ENCODE measurements at regions not wholly inside any gene's neighbourhood (a gene's known extent, or its start where the extent isn't known, plus 50 kb on each side); places are given as distances from the start of the nearest gene placed in this dataset.
"Not testable (repeated sequence)": the region's sequence is repeated elsewhere in the genome, so short reads cannot be mapped to it uniquely, and the experiment has no call there.

DNA sequence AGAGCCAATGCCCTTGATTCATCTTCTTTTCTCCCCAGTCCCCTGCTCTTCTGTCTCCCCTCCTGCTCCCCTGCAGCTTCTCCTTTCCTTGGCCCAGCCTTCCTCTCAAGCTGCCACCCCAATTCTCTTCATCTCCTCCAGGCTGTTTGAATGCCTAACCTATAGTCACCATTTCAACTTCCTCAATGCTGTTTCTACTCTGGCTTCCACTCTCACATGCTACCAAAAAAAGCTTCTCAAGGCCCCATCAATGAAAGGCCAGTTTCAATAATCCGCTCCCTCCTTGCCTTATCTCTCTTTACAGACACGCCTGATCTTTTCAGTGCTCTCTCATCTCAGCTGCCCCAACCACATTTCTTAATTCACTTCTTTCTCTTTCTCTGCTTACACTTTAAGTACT, 212.2 kb upstream of the GPR149 start:
- DNase-seq = no peak

DNA sequence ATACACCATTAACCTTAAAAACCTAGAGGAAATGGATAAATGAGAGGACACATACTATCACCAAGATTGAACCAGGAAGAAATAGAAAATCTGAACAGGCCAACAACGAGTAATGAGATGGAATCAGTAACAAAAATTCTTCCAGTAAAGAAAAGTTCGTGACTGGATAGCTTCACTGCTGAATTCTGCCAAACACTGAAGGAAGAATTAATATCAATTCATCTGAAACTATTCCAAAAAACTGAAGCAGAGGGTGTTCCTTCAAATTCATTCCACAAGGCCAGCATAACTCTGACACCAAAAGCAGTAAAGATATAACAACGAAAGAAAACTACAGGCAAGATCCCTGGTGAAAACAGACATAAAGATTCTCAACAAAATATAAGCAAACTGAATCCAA, 195.8 kb upstream of the GPR149 start:
- no peak for DNase-seq

DNA sequence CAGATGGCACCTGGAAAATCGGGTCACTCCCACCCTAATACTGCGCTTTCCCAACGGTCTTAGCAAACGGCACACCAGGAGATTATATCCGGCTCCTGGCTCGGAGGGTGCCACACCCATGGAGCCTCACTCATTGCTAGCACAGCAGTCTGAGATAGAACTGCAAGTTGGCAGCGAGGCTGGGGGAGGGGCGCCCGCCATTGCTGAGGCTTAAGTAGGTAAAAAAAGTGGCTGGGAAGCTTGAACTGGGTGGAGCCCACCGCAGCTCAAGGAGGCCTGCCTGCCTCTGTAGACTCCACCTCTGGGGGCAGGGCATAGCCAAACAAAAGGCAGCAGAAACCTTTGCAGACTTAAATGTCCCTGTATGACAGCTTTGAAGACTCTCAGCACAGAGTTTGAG, 189.6 kb upstream of the GPR149 start:
- DNase-seq = not testable (repeated sequence)

DNA sequence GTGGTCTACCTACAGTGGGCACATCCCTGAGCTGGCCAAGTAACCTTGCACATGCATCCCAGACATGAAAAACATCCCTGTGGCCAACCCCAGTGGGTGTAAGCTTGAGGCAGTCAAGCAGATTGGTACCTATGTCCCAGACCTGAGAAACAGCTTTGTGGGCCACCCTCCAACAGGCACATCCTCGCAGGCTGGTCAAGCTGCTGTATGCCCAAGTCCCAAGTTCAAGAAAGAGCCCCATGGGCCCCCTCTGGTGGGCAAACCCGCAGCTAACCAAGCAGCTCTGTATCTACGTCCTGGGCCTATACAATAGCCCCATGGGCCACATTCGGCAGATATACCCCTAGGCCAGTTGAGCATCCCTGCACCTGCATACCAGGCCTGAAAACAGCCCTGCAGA, 186.3 kb upstream of the GPR149 start:
- no peak for DNase-seq

DNA sequence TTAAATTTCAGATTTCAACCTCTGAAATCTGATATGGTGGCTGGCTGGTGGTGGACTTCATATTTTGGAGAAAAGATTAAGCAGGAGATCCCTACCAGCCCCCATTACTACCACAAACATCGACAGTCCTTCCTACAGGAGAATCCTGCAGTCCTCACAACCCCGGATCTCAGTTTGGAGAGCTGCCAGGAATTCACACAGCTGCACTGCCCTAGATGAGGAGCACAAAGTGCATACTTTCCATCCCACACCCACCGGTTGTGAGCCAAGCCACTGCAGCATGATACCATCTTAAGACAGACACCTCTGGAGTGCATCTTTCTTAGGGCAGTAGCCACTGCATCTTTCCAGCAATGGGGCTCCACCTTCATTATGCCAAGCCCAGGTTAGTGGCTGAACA, 185.5 kb upstream of the GPR149 start:
- peak; percentile 2 for DNase-seq

DNA sequence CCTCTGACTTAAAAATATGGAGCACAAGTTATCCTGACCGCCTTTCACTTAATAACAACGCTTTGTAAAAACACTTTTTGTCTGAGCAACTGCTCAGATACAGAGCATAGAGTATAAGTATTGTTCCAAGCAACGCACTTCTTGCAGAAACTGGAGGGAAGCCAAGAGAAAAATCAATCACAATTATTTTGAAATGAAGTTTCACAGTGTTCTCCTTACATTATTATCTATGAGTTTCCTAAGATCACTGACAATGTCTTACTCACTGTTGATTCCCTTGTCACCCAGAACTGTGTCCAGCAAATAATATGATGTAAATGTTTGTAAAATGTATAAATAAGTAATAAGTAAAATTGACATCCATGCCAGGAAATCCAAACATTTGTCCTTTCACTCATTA, 184.6 kb upstream of the GPR149 start:
- DNase-seq = no peak

DNA sequence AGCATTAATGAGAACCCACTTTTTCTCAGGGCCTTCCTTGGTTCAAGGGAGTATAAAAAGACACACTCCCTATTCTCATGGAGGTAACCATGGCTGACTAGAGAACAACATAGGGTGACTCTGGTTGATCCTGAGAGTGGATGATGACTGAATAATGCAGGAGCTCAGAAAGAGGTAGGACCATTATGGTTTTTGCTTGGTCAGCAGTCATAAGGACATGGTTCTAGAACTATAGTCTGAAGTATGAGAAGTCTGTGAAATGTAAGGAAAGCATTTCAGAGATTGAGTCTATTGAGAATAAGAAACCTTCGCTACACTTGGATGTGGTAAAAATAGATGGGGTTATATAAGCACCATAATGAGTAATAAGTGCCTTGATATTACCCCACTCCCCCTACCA, 184.1 kb upstream of the GPR149 start:
- DNase-seq = no peak

DNA sequence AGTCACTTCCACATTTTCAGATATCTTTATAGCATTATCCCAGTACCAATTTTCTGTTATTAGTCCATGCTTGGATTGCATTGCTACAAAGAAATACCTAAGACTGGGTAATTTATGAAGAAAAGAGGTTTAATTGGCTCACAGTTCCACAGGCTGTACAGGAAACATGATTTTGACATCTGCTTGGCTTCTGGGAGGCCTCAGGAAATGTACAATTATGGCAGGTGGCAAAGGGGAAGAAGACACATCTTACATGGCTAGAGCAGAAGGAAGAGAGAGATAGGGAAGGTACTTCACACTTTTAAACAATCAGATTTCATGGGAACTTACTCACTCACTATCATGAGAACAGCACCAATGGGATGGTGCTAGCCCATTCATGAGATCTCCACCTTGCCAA, 172.3 kb upstream of the GPR149 start:
- DNase-seq = no peak

DNA sequence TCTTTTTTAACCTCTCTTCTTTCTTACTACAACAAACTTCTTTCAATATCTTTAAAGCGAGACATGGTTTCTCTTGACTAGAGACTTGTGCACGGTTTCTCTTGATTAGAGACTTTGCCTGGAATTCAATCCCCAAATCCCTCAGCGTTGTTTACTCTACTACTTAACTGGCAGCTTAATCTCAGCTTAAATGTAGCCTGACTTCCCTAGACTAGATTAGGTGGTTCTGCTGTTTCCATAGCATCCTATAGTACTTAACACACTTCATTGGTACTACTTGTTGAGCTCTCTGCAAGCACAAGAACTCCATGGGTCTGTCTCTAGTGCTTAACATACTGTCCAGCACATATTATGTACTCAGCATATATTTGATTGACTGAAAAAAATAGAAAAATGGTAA, 168.2 kb upstream of the GPR149 start:
- no peak for DNase-seq

DNA sequence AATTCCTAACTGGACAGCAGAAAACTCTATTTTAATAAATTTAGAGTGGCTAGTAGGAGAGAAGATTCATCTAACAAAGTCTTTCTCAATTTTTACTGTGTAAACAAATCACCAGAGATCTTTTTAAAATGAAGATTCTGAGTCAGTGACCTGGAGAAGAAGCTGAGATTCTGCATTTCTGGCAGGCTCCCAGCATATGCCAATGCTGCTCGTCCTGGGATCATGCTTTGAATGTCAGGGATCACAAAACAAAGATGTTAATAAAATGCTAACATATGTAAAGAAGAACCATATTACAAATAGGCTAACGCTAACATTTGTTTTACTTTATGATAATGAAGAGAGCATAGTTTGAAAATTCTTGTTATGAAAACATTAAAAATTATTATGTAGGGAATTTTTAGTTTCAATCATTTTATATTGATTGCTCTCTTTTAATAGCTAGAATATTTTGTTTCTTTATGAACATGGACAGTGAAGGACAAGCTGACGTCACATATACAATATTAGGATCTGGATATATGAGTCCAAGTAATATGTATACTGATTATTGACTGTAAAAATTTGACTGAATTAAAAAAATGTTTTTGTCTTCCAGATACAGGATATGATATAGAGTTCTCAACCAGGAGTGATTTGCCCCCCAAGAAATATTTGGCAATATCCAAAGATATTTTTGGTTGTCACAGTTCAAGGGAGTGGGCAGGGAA, 160.8 kb upstream of the GPR149 start:
- no peak for DNase-seq

DNA sequence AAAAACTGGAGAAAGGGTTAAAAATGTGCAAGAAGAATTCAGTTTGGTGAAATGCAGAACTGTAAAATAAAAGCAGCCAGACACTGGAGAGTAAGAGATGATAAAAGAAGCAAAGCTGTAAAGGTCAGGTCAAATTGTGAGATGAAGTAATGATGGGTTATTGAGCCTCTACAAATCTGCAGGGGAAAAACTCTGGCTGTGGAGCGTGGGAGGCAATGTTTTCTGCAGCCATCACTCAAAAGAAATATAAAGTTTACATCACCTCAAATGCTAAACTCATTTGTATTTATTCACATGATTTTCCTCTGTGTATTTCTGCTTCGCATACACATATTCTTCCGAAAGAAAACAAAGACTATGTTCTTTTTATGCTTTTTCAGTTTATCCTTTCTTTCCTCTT, 158.8 kb upstream of the GPR149 start:
- no peak for DNase-seq

DNA sequence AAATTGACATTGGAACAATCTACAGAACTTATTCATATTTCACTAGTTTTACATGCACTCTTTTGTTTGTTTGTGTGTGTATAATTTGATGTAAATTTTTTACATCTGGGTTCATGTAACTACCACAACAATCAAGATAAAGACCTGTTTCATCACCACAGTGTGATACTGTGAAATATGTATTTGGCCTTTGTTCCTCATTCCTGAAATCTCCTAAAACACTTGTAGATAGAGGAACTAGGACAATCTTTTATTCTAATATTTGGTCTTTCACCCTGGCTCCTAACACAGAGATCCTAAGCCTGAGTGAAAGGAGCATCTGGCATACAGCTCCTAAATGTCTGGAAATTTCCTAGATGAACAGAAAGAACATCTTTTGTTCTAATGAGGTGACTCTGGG, 155.0 kb upstream of the GPR149 start:
- no peak for DNase-seq

DNA sequence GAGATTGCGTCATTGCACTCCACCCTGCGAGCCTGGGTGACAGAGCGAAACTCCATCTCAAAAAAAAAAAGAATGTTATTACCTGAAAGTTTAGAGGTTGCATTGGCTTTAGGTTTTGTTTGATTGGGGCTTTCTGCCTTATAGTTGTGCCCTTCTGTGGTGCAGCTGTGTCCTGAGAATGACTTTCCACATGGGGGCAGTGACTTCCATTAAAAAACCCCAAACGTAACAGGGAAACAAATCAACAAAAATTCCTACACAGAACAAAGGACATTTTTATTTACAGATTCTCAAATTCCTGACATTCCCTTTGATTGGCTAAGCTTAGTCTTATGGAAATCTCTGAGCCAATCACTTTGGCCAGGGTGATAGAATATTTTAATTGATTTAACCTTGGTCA, 154.1 kb upstream of the GPR149 start:
- DNase-seq = peak; percentile 3

DNA sequence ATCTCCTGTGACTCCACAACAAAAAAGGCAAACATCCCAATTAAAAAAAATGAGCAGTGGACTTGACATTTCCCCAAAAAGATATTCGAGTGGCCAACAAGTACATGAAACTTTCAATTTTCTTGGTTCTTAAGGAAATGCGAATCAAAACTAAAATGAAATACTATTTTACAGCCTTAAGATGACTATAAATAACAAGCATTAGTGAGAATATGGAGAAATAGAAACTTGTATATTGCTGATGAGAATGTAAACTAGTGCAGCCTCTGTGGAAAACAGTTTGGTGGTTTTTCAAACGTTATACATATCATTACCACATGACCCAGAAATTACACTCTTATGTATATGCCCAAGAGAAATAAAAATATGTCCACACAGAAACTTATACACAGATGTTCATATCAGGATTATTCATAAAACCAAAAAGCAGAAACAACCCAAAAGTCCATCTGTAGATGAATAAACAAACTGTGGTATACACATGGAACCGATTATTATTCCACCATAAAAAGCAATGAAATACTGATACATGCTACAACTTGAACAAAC, 153.2 kb upstream of the GPR149 start:
- DNase-seq = no peak

DNA sequence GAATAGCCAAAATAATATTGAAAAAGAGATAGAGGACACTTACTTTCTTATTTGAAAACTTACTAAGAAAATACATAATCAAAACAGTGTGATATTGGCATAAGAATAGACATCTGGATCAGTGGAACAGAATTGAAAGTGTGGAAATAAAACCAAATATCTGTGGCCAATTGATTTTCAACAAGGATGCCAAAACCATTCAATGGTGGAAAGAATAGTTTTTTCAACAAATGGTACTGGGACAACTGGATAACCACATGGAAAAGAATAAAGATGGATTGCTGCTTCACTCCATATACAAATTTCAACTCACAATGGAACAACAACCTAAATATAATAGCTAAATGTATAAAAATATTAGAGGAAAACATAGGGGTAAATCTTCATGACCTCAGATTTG, 152.5 kb upstream of the GPR149 start:
- no peak for DNase-seq

DNA sequence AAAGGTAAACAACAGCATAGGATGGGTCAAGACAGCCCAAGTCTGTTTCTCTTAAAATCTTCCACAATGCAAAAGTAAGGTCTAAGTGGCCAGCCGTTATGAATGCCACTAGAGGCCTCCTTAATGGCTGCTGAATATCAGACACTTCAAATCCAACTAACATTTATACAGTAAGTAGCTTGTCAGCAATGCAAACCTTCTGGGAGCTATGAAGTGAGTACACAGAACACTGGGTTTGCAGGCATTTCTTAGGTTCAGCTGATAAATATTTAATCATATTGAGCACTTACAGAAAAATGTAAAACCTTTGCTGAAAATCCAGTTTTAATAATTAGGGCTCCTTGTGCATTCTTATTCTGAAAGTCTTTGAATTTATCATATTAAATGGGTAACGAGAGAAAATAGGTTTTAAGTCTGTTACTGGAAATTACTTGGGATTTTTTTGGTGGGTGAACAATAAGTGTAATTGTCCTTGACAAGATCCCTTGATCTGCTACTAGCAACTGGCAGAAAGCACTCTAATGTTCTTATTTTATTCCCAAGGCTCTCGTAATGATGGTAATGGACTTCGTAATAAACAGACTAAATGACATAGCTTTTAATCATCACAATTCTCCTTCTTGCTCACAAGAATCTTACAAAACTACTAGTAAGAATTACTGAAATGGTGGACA, 141.7 kb upstream of the GPR149 start:
- DNase-seq = no peak

DNA sequence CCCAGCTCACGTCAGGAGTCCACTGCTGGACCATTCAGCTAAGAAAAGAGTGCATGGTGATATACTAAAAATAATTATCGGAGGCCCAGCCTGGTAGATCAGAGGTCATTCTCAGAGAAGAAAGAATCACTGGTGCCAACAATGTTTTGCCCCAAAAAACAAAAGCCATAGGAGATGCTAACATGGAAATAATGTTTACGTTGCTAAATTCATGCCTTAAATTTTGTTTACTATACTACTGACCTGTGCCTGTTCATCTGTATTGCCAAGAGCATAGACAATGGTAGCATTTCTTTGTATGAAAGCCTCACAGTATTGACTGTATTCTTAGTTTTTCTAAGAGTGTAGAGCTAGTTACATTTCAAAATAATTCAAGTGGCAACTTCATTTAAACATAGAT, 138.1 kb upstream of the GPR149 start:
- DNase-seq = no peak

DNA sequence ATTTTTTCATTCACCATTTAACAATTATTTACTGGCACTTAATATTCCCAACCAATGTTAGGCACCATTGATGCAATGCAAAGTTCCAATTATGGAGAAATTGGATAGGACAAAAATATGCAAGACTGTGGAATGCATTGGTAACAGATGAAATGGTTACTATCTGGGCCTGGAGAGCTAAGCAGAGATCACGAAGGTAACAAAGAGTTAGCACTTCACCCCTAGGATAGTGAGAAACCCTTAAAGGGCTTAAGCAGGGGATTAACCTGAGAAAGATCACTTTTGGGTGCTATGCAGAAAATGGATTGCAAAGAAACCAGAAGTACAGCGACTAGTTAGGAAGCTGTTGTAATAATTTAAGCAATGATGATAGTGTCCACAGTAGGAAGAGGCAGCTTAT, 129.6 kb upstream of the GPR149 start:
- no peak for DNase-seq

DNA sequence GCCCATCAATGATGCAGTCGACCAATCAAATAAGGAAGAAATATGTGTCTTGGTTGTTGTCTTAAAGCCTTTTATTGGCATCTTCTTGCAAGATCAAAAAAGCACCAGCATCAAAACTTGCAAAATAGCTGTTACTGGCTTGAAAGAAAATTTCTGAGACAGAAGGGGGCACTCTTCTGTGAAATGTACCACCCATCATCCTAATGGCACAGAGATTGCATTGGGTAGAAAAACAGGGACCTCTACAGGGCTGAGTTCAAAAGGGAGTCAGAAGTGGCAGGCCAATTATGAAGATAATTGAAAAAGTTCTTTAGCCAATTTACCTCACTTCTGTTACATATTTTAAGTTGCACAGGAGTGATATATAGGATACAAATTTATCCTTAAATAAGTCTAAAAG, 122.3 kb upstream of the GPR149 start:
- no peak for DNase-seq

DNA sequence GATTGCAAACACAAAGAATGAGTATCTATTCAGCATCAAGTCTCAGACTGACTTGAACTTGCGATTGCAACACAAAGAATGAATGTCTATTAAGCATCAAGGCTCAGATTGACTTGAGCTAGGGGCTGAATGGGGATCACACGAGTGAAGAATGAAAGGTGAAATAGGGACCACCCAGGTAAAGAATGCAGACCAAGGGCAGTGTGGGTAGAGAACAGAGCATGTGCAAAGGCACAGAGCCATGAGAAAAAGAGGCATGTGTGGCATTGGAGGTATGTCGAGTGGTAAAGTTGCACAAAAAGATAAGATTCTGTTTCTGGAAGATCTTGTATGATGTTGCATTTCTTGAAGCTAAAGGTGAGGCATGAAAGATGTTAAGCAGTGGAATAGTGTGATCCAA, 119.4 kb upstream of the GPR149 start:
- no peak for DNase-seq

DNA sequence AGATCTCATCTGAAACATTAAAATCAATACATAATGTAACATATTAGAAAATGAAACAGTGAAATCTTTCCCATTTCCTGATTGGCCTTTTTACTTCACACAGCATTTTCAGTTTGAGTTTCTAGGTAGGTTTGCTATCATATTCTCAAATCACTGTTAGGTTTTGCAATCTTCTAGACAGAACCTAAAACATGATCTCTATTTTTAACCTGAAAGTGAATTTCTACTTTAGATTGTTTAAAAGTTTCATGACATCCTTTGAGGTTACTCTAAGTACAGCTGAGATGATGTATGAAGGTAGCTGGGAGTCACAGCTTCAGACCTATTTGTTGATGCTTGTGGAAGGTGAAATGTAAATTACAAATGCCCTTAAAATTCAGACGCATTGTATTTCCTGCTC, 118.4 kb upstream of the GPR149 start:
- DNase-seq = no peak

DNA sequence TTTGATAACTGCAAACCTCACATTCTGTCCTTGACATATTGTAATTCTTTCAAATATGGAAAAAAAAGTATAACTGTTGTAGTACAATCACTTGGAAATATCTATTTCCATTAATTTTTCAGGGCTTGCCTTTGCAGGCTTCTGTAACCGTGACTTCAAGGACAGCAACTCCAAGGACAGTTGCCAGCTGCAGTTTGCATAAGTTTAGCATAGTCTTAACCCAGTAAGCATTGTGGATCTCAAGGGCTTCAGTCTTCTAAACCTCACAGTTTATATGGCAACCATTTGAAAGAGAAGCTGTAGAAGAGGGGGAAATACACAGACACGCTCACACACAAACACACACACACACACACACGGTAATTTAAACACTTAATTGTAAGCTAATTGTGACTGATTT, 112.8 kb upstream of the GPR149 start:
- no peak for DNase-seq

DNA sequence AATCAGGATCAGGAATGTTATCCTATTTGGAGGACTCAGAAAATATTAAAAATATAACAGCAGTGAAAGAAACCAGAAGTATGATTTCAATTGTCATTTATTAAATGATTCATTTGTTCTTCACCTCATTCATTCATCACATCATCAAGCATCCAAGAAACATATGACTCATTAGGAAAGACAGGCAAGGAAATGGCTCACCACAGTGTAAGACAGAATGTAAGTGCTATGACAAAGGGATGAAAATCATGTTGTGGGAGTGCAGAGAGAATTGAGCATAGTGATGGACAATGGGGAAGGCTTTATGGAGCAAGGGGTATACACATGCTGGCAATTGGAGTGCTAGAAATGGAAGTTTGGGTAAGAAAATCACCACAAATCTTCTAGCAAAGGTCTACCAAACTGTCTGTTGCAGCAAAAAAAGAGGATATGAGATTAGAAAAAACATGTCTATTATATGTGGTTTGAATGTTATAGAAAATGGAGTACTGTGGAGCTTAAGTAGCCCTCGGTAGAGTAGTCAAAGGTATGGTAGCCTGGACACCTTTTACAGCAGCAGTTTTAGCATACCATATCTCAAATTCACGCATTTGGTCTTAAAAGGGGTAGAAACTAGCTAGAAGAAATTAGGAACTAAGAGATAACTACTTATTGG, 111.1 kb upstream of the GPR149 start:
- peak; percentile 1 for DNase-seq
